ENCODE measurements at regions not wholly inside any gene's neighbourhood (a gene's known extent, or its start where the extent isn't known, plus 50 kb on each side); places are given as distances from the start of the nearest gene placed in this dataset.

DNA sequence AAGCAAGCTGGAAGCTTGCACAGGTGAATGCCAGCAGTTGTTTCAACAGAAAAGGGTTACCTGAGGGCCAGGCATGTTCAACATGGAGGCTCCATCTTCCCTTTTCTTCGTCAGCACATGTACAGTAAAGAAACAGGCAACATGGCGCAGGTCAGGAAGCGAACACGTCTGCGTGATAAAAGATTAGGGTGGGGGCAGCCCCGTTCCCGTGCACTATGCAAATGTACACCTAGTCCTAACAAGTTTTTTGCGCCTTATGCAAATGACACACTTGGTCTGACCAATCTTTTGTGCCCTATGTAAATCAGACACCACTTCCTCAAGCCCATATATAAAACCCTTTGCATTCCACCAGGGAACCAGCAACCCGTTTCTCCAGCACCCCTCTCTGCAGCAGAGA lies 452.1 kb upstream of the PTPRD start:
- no peak overlapping the region for H3K4me3 ChIP-seq (ENCODE audit: control insufficient read depth, low read depth, low read length)
- no peak for DNase-seq (ENCODE audit: low read depth)
- TF ChIP-seq, protein P1, sequence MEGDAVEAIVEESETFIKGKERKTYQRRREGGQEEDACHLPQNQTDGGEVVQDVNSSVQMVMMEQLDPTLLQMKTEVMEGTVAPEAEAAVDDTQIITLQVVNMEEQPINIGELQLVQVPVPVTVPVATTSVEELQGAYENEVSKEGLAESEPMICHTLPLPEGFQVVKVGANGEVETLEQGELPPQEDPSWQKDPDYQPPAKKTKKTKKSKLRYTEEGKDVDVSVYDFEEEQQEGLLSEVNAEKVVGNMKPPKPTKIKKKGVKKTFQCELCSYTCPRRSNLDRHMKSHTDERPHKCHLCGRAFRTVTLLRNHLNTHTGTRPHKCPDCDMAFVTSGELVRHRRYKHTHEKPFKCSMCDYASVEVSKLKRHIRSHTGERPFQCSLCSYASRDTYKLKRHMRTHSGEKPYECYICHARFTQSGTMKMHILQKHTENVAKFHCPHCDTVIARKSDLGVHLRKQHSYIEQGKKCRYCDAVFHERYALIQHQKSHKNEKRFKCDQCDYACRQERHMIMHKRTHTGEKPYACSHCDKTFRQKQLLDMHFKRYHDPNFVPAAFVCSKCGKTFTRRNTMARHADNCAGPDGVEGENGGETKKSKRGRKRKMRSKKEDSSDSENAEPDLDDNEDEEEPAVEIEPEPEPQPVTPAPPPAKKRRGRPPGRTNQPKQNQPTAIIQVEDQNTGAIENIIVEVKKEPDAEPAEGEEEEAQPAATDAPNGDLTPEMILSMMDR (IDR thresholded peaks at IDR 0.05; ENCODE audit: control insufficient read depth, insufficient read depth, low read depth, low read length, missing control alignments), result no peak

DNA sequence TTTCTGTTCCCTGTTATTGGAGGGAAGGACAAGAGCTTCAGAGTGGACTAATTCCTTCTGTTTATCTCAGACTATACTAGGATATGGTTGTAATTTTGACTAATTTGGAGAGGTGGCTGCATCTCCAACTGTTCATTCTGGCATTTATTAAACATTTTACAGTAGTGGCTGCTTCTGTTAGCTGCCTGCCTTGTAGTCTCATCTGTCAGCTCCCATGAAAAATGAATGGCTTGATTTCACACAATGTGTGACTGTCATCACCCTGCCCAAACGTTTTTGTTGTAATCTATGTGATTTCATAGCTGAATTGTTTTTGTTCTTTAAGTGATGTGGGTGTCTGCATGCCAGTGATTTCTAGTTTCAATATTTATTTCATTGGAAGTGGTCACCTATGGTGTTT lies 459.4 kb upstream of the PTPRD start:
- no peak overlapping the region for H3K4me3 ChIP-seq (ENCODE audit: control insufficient read depth, low read depth, low read length)
- TF ChIP-seq, protein P1 (IDR thresholded peaks at IDR 0.05; ENCODE audit: control insufficient read depth, insufficient read depth, low read depth, low read length, missing control alignments), result no peak
- no peak for DNase-seq (ENCODE audit: low read depth)

- no peak for DNase-seq (ENCODE audit: low read depth)
- H3K4me3 ChIP-seq (ENCODE audit: control insufficient read depth, low read depth, low read length), result no peak overlapping the region
- TF ChIP-seq, protein P1 (IDR thresholded peaks at IDR 0.05; ENCODE audit: control insufficient read depth, insufficient read depth, low read depth, low read length, missing control alignments), result no peak
Observed at GRCh38 chr9:11086561-11086960, 473.8 kb upstream of the PTPRD start.

DNA sequence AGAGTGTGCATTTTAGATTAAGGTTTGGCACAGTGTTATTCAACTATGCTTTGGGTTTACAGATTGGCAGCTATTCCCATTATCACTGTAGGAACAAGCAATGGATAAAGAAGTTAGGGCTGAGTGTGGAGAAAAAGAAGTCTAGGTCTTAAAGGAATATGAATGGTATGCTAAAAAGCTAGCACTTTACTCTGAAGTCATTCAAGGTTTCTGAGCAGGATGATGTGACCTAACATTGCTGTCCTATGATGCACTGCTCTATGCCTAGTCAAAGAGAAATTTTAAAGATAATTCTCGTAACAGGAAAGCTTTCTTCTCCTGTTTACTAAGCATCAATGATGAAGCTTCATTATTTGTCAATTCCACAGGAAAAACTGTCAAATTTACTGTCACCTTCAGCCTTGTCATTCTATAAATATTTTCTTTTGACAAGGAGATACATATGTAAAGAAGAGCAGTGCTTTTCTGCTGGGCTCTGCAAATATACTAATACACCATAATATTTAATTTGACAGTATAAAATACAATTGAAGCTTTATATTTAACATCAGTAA lies 476.1 kb upstream of the PTPRD start:
- TF ChIP-seq, protein P1 (IDR thresholded peaks at IDR 0.05; ENCODE audit: control insufficient read depth, insufficient read depth, low read depth, low read length, missing control alignments), result no peak
- H3K4me3 ChIP-seq (ENCODE audit: control insufficient read depth, low read depth, low read length), result no peak overlapping the region
- DNase-seq (ENCODE audit: low read depth), result no peak

- no peak for DNase-seq (ENCODE audit: low read depth)
- TF ChIP-seq, protein P1 (IDR thresholded peaks at IDR 0.05; ENCODE audit: control insufficient read depth, insufficient read depth, low read depth, low read length, missing control alignments), result no peak
- no peak overlapping the region for H3K4me3 ChIP-seq (ENCODE audit: control insufficient read depth, low read depth, low read length)
Observed at GRCh38 chr9:11092974-11093373, 480.2 kb upstream of the PTPRD start.

DNA sequence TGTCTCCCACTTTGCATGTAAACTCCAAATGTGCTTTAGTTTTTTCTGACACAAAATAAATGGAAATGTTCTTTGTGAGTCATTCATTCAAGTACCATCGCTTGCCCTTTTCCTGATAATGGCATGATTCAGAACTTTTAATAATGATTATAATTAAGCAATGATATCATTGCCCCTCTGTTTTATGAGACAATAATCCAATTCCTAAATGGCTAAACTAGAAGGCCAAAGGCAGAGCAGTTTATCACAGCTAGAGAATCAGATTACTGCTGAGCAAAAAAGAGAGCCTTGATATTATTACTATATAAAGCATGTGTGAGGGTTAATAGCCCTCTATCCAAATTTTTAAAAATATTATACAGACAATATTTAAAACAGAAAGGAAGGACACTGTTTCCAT lies 484.2 kb upstream of the PTPRD start:
- DNase-seq (ENCODE audit: low read depth), result no peak
- no peak overlapping the region for H3K4me3 ChIP-seq (ENCODE audit: control insufficient read depth, low read depth, low read length)
- TF ChIP-seq, protein P1 (IDR thresholded peaks at IDR 0.05; ENCODE audit: control insufficient read depth, insufficient read depth, low read depth, low read length, missing control alignments), result no peak

DNA sequence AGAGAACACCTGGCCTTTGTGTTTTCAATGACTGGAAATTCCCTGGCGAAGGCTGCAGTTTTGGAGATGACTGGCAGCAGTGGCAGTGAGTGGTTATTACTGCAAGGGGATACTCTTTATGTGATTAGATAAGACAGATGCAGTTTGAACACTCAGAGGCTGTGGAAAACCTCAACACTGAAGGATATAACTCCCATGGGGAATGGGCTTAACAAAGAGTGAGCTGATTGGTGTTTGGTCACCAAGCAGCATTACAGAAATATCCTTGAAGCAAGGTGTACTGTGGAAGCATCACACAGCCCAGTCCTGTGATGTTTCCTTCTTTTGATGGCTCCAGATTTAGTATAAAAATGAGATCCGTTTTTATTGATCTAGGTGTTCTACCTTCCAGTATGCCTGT lies 490.7 kb upstream of the PTPRD start:
- TF ChIP-seq, protein P1 (IDR thresholded peaks at IDR 0.05; ENCODE audit: control insufficient read depth, insufficient read depth, low read depth, low read length, missing control alignments), result no peak
- no peak overlapping the region for H3K4me3 ChIP-seq (ENCODE audit: control insufficient read depth, low read depth, low read length)
- no peak for DNase-seq (ENCODE audit: low read depth)
